ENCODE measurements at regions not wholly inside any gene's neighbourhood (a gene's known extent, or its start where the extent isn't known, plus 50 kb on each side); places are given as distances from the start of the nearest gene placed in this dataset.

DNA sequence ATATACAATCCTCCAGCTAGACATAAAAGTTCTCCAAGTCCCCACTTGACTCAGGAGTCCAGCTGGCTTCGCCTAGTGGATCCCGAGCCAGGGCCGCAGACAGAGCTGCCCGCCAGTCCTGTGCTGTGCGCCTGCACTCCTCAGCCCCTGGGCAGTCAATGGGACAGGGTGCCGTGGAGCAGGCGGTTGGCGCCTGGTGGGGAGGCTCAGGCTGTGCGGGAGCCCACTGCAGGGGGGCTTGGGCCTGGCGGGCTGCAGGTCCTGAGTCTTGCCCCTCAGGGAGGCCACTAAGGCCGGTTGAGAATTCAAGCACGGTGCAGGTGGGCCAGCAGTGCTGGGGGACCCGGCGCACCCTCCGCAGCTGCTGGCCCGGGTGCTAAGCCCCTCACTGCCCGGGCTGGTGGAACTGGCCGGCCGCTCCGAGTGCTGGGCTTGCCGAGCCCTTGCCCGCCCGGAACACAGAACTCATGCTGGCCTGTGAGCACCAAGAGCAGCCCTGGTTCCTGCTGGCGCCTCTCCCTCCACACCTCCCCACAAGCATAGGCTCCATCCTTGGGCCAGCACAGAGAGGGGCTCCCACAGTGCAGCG is 884.8 kb upstream of the LRRC4C start:
- Mint-ChIP-seq H3K27ac (no peak overlapping the region), H3K36me3 (no peaks in the 10 kb centered on the region), H3K4me1 (no peaks in the 10 kb centered on the region), H3K27me3 (ENCODE audit: low read depth in 3 of 3) (no peaks in the 10 kb centered on the region), H3K9me3 (peaks cover 0 to 19% (median 5%) of the 10 kb centered on the region in 7 donors), H3K4me3 (no peak overlapping the region)
- Histone ChIP-seq H2AFZ (ENCODE audit: insufficient read depth, low read depth, low read length, poor library complexity, severe bottlenecking) (no peak overlapping the region), H3K4me1 (ENCODE audit: control insufficient read depth in 1 of 2, insufficient read depth in 2 of 2, low read length in 2 of 2) (no peaks in the 10 kb centered on the region), H3K79me2 (ENCODE audit: insufficient read depth, low read length) (no peaks in the 10 kb centered on the region), H4K20me1 (ENCODE audit: insufficient read depth, low read length) (no peaks in the 10 kb centered on the region), H3K9ac (ENCODE audit: insufficient read depth, low read length, poor library complexity, severe bottlenecking) (no peak overlapping the region), H3K4me3 (replicated peaks in 1 of 3; ENCODE audit: low read depth in 2 of 3, low read length in 3 of 3) (no peak overlapping the region), H3K36me3 (replicated peaks in 1 of 2; ENCODE audit: control insufficient read depth in 1 of 2, insufficient read depth in 2 of 2, low read length in 2 of 2) (no peaks in the 10 kb centered on the region), H3K4me2 (replicated peaks; ENCODE audit: extremely low read depth, low read length, poor library complexity, severe bottlenecking) (no peak overlapping the region), H3K9me3 (replicated peaks in 1 of 2; ENCODE audit: control insufficient read depth in 1 of 2, insufficient read depth in 1 of 2, low read length in 2 of 2) (peaks cover 3 to 18% of the 10 kb centered on the region in 2 donors), H3K27ac (ENCODE audit: low read depth in 1 of 2, low read length in 2 of 2) (no peak overlapping the region), H3K27me3 (ENCODE audit: control insufficient read depth in 2 of 2, insufficient read depth in 2 of 2, low read length in 2 of 2) (no peaks in the 10 kb centered on the region)
- no peak for DNase-seq
- 96% methylated on average over 24 of the region's 25 CpGs for WGBS (ENCODE audit: insufficient coverage)
- intact Hi-C loops (cut with micrococcal nuclease): no loop called here
- TF ChIP-seq, protein P1, sequence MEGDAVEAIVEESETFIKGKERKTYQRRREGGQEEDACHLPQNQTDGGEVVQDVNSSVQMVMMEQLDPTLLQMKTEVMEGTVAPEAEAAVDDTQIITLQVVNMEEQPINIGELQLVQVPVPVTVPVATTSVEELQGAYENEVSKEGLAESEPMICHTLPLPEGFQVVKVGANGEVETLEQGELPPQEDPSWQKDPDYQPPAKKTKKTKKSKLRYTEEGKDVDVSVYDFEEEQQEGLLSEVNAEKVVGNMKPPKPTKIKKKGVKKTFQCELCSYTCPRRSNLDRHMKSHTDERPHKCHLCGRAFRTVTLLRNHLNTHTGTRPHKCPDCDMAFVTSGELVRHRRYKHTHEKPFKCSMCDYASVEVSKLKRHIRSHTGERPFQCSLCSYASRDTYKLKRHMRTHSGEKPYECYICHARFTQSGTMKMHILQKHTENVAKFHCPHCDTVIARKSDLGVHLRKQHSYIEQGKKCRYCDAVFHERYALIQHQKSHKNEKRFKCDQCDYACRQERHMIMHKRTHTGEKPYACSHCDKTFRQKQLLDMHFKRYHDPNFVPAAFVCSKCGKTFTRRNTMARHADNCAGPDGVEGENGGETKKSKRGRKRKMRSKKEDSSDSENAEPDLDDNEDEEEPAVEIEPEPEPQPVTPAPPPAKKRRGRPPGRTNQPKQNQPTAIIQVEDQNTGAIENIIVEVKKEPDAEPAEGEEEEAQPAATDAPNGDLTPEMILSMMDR (IDR thresholded peaks at IDR 0.05): no peak

DNA sequence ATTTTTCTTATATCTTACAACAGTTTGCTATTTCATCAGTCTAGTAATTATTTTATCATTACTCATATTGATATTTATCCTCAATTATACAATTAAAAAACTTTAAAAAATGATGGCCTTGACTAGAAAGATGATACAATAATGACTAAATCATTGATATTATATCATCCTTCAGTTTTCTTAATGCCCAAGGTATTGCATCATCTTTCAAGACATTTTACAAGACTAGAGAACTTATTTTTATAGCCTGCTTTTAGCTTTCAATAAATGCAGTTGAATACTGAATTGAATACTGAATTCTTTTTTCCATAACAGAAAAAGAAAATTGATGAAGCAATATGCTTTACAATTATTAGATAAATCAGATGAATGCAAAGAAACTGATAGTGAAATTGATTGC is 886.5 kb upstream of the LRRC4C start:
- H3K4me3 Mint-ChIP-seq: no peak overlapping the region
- no peak overlapping the region for H3K4me2 ChIP-seq (replicated peaks; ENCODE audit: extremely low read depth, low read length, poor library complexity, severe bottlenecking)
- H3K36me3 Mint-ChIP-seq: no peaks in the 10 kb centered on the region
- H3K27me3 ChIP-seq (ENCODE audit: control insufficient read depth in 2 of 2, insufficient read depth in 2 of 2, low read length in 2 of 2): no peaks in the 10 kb centered on the region
- DNase-seq: no peak
- H3K4me1 Mint-ChIP-seq: no peaks in the 10 kb centered on the region
- H3K79me2 ChIP-seq (ENCODE audit: insufficient read depth, low read length): no peaks in the 10 kb centered on the region
- H3K36me3 ChIP-seq (replicated peaks in 1 of 2; ENCODE audit: control insufficient read depth in 1 of 2, insufficient read depth in 2 of 2, low read length in 2 of 2): no peaks in the 10 kb centered on the region
- no peaks in the 10 kb centered on the region for H4K20me1 ChIP-seq (ENCODE audit: insufficient read depth, low read length)
- no peak overlapping the region for H3K9ac ChIP-seq (ENCODE audit: insufficient read depth, low read length, poor library complexity, severe bottlenecking)
- H3K4me1 ChIP-seq (ENCODE audit: control insufficient read depth in 1 of 2, insufficient read depth in 2 of 2, low read length in 2 of 2): no peaks in the 10 kb centered on the region
- no peak overlapping the region for H3K27ac Mint-ChIP-seq
- peaks cover 0 to 16% (median 5%) of the 10 kb centered on the region in 7 donors for H3K9me3 Mint-ChIP-seq
- H3K9me3 ChIP-seq (replicated peaks in 1 of 2; ENCODE audit: control insufficient read depth in 1 of 2, insufficient read depth in 1 of 2, low read length in 2 of 2): peaks cover 3 to 11% of the 10 kb centered on the region in 2 donors
- H3K27ac ChIP-seq (ENCODE audit: low read depth in 1 of 2, low read length in 2 of 2): no peak overlapping the region
- intact Hi-C loops (cut with micrococcal nuclease): no loop called here
- no peaks in the 10 kb centered on the region for H3K27me3 Mint-ChIP-seq (ENCODE audit: low read depth in 3 of 3)
- TF ChIP-seq, protein P1 (IDR thresholded peaks at IDR 0.05): no peak
- no peak overlapping the region for H3K4me3 ChIP-seq (replicated peaks in 1 of 3; ENCODE audit: low read depth in 2 of 3, low read length in 3 of 3)
- no peak overlapping the region for H2AFZ ChIP-seq (ENCODE audit: insufficient read depth, low read depth, low read length, poor library complexity, severe bottlenecking)
